Prostate gland (tissue), 2 donors: ENCODE measurements at regions not wholly inside any gene's neighbourhood (a gene's known extent, or its start where the extent isn't known, plus 50 kb on each side); places are given as distances from the start of the nearest gene placed in this dataset.

Experiments
- DNase-seq: peaks from one replicate; pipeline ENCODE4 v3.0.0-alpha.2; 2019; ENCODE audit warnings: low spot score
- H3K27ac ChIP-seq, 2 donors: fragments of 200-600 bp; sonication (generic); 2 replicates each; pipeline ENCODE4 v1.5.1; 2017 to 2019
- H3K27me3 ChIP-seq: fragments of 200-600 bp; sonication (generic); replicated peaks from 2 replicates; pipeline ENCODE4 v1.5.1; 2019; ENCODE audit not compliant: insufficient read depth
- H3K36me3 ChIP-seq, 2 donors: fragments of 200-600 bp; sonication (generic); 1 replicate in 1 of 2; 2 replicates in 1 of 2; pipeline versions ENCODE4 v1.5.1 to v1.8.1; 2017 to 2019
- H3K4me1 ChIP-seq: fragments of 200-600 bp; sonication (generic); replicated peaks from 2 replicates; pipeline ENCODE4 v1.5.1; 2019
- H3K4me3 ChIP-seq, 2 donors: fragments of 200-600 bp; sonication (generic); 2 replicates each; pipeline ENCODE4 v1.5.1; 2017 to 2019
- H3K9me3 ChIP-seq: fragments of 200-600 bp; sonication (generic); 2 replicates; pipeline ENCODE4 v1.5.1; 2017
- POLR2A ChIP-seq: fragments of 450-650 bp; IDR thresholded peaks from one replicate; pipeline ENCODE4 v1.6.1; 2016; ENCODE audit warnings: antibody characterized with exemption, mild to moderate bottlenecking
- POLR2AphosphoS5 ChIP-seq: sonication (generic); formaldehyde crosslinking; IDR thresholded peaks from one replicate; pipeline ENCODE4 v1.6.1; 2017; ENCODE audit warnings: antibody characterized with exemption
- WGBS: methylation state at CpG from one replicate; pipeline ENCODE4 v1.1.5; 2018; 5-methylcytosine and 5-hydroxymethylcytosine counted together
- intact Hi-C: fragments of 100-400 bp; cut with DNase I; formaldehyde crosslinking; loops from one replicate; pipeline ENCODE4 v1.14.2; 2022
- TF ChIP-seq, protein P1 (sequence below), 4 experiments: fragments of 200-600 bp in 2 of 4; fragments of 450-650 bp in 2 of 4; sonication (generic) in 2 of 4; IDR thresholded peaks; 1 replicate in 3 of 4; 2 replicates in 1 of 4; pipeline ENCODE4 v1.5.1; 2016 to 2019; ENCODE audit warnings: antibody characterized with exemption in 4 of 4, mild to moderate bottlenecking in 2 of 4, moderate library complexity in 2 of 4

DNA sequence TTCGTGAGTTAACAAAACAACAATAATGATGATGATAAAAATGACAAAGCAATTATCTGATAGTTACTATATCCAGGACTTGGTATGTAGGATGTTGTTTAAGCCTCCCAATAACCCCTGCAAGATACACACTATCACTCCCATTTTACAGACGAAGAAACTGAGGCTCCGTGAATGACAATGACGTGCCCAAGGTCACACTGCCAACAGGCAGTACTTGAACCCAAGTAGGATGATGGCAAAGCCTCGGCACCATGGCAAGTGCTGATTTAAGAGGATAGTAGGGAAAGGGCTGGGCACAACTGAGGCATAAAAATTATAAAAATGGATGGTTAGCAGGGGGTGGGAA is 226.8 kb upstream of the LHX5 start:
- TF ChIP-seq POLR2AphosphoS5: no peak
- TF ChIP-seq POLR2A: no peak
- TF ChIP-seq, protein P1, sequence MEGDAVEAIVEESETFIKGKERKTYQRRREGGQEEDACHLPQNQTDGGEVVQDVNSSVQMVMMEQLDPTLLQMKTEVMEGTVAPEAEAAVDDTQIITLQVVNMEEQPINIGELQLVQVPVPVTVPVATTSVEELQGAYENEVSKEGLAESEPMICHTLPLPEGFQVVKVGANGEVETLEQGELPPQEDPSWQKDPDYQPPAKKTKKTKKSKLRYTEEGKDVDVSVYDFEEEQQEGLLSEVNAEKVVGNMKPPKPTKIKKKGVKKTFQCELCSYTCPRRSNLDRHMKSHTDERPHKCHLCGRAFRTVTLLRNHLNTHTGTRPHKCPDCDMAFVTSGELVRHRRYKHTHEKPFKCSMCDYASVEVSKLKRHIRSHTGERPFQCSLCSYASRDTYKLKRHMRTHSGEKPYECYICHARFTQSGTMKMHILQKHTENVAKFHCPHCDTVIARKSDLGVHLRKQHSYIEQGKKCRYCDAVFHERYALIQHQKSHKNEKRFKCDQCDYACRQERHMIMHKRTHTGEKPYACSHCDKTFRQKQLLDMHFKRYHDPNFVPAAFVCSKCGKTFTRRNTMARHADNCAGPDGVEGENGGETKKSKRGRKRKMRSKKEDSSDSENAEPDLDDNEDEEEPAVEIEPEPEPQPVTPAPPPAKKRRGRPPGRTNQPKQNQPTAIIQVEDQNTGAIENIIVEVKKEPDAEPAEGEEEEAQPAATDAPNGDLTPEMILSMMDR (IDR thresholded peaks at IDR 0.05): no peak
- peaks cover 10% of the 10 kb centered on the region for H3K27me3 ChIP-seq
- H3K4me3 ChIP-seq: no peak overlapping the region
- H3K36me3 ChIP-seq: no peaks in the 10 kb centered on the region
- intact Hi-C loops: loop anchor here (10.0 kb wide), 1 partner anchor 234 kb away; no protein-coding TSS in a partner anchor
- no peak for DNase-seq
- no peaks in the 10 kb centered on the region for H3K9me3 ChIP-seq
- no peak overlapping the region for H3K27ac ChIP-seq
- H3K4me1 ChIP-seq: no peaks in the 10 kb centered on the region
- WGBS: 62% methylated on average over 5 of the region's 5 CpGs

DNA sequence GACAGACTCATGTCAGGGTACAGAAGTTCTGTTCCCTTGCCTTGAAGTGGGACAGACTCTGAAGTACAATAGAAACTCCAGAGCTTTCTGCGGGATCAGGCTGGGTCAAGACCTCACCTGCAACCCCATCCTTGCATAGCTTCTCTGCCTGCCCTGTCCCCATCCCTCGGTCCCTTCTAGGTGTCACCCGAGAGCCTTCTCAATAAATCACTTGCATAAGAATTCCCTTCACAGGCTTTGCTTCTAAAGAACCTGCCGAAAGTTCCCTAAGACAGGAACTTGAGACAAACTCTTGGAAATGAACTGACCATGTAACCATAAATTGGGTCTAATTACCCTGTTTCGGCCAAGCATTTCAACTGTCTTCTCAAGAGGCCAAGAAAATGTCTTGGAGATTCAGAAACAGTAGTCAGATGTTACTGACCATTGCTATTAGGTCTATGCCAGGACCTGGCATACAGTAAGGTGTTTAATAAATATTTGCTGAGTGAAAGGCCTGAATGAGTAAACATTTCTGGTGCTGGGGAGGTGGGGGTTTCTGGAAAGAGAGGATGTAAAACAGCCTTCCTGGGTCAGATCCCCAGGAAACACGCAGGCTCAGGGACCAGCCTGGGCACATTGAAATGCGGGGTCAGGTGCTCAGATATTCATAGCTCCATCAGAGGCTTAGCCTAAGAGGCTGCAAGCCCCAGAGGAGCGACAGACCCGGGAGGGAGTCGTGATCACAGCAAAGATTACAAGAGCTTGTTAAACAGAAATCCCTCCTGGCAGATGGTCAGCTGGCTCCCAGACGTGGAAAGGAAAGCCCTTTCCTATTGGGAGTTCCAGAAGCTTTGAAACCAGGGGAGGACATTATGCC is 226.2 kb upstream of the LHX5 start:
- TF ChIP-seq POLR2AphosphoS5: peak; percentile 9
- TF ChIP-seq, protein P1 (IDR thresholded peaks at IDR 0.05): no peak
- no peak for TF ChIP-seq POLR2A
- H3K27me3 ChIP-seq: peaks cover 14% of the 10 kb centered on the region
- WGBS: 6% methylated on average over 11 of the region's 11 CpGs
- no peaks in the 10 kb centered on the region for H3K9me3 ChIP-seq
- no peak overlapping the region for H3K27ac ChIP-seq
- no peak overlapping the region for H3K4me3 ChIP-seq
- no peaks in the 10 kb centered on the region for H3K4me1 ChIP-seq
- DNase-seq: peak; percentile 8
- intact Hi-C loops: loop anchor here (10.0 kb wide), 1 partner anchor 233 kb away; no protein-coding TSS in a partner anchor
- H3K36me3 ChIP-seq: no peaks in the 10 kb centered on the region

DNA sequence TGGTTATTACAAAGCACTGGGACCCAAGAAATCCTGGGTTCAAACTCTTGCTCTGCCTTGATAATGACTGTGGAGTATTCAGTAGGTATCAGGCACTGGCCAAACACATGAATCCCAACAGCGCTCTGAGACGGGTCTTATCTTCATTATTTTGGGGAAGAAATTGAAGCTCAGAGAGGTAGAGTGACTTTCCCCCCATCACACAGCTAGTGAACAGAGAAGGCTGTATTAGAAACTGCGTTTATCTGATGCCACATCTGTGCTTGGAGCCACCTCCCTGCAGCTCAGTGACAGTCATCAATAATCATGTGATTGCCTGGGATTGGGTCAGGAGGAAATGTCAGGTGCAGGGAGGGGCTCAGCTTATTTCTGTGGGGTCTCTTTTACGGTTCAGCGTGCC is 225.4 kb upstream of the LHX5 start:
- Histone ChIP-seq H3K9me3 (no peaks in the 10 kb centered on the region), H3K27me3 (peaks cover 18% of the 10 kb centered on the region), H3K4me1 (no peaks in the 10 kb centered on the region), H3K27ac (no peak overlapping the region), H3K4me3 (no peak overlapping the region), H3K36me3 (no peaks in the 10 kb centered on the region)
- TF ChIP-seq POLR2AphosphoS5 (no peak), POLR2A (no peak)
- TF ChIP-seq, protein P1 (IDR thresholded peaks at IDR 0.05): no peak
- WGBS: 58% methylated on average over 5 of the region's 5 CpGs
- no peak for DNase-seq
- intact Hi-C loops: loop anchor here (10.0 kb wide), 1 partner anchor 232 kb away; no protein-coding TSS in a partner anchor

DNA sequence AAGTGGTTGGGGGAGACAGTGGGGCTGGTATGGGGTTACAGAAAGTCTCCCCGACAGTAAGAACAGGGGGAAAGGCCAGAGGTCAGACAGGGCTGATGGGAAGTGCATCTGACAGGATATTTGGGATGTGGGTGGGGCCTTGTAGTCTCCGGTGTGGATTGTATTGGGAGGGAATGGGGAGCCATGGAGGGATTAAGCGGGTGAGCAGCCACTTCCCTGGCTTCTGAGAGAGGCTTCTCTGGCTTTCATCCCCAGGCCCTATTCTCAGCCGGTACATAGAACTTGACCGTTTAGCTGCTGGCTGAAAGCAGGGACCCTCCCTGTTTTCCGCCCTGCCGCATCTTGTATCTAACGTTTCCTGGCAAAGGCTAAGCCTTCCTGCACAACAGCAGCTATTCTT is 222.0 kb upstream of the LHX5 start:
- Histone ChIP-seq H3K4me1 (no peaks in the 10 kb centered on the region), H3K36me3 (no peaks in the 10 kb centered on the region), H3K27me3 (peaks cover 18% of the 10 kb centered on the region), H3K9me3 (no peaks in the 10 kb centered on the region), H3K27ac (no peak overlapping the region), H3K4me3 (no peak overlapping the region)
- TF ChIP-seq, protein P1 (IDR thresholded peaks at IDR 0.05): no peak
- TF ChIP-seq POLR2A: no peak
- no peak for TF ChIP-seq POLR2AphosphoS5
- DNase-seq: no peak
- intact Hi-C loops: loop anchor here (10.0 kb wide), 1 partner anchor 229 kb away; no protein-coding TSS in a partner anchor
- 57% methylated on average over 8 of the region's 8 CpGs for WGBS
